NCI-H748 (cell line): ENCODE measurements at regions not wholly inside any gene's neighbourhood (a gene's known extent, or its start where the extent isn't known, plus 50 kb on each side); places are given as distances from the start of the nearest gene placed in this dataset.
A peak's percentile ranks its signal among the peaks of the same experiment; 100 is the strongest.
"Not testable (repeated sequence)": the region's sequence is repeated elsewhere in the genome, so short reads cannot be mapped to it uniquely, and the experiment has no call there.

Source experiments
- DNase-seq: peaks from one replicate; lab custom pipeline; 2025; ENCODE audit not compliant: unreplicated experiment; lab: John Stamatoyannopoulos, UW

GRCh38 chr11:87779276-87780067 lies 395.8 kb downstream of the RAB38 start:
- DNase-seq, result no peak

- DNase-seq, result no peak
Observed at GRCh38 chr11:87778357-87778756, 396.9 kb downstream of the RAB38 start.

GRCh38 chr11:87775036-87775435 lies 400.2 kb downstream of the RAB38 start:
- DNase-seq, result no peak

- no peak for DNase-seq
Observed at GRCh38 chr11:87769661-87770060, 405.6 kb downstream of the RAB38 start.

- no peak for DNase-seq
Observed at GRCh38 chr11:87767615-87768014, 407.6 kb downstream of the RAB38 start.

GRCh38 chr11:87764075-87764474 lies 411.2 kb downstream of the RAB38 start:
- DNase-seq, result not testable (repeated sequence)

GRCh38 chr11:87754685-87755084 lies 420.6 kb downstream of the RAB38 start:
- no peak for DNase-seq

GRCh38 chr11:87753143-87753542 lies 422.1 kb downstream of the RAB38 start:
- DNase-seq, result no peak

- DNase-seq, result peak; percentile 15
Observed at GRCh38 chr11:87743007-87743406, 432.2 kb downstream of the RAB38 start.

GRCh38 chr11:87740968-87741367 lies 434.3 kb downstream of the RAB38 start:
- DNase-seq, result no peak

- no peak for DNase-seq
Observed at GRCh38 chr11:87740451-87740850, 434.8 kb downstream of the RAB38 start.

- DNase-seq, result no peak
Observed at GRCh38 chr11:87739766-87740165, 435.5 kb downstream of the RAB38 start.

GRCh38 chr11:87739261-87739660 lies 436.0 kb downstream of the RAB38 start:
- no peak for DNase-seq

GRCh38 chr11:87736928-87737327 lies 438.3 kb downstream of the RAB38 start:
- DNase-seq, result no peak

GRCh38 chr11:87726506-87726905 lies 448.7 kb downstream of the RAB38 start:
- no peak for DNase-seq

GRCh38 chr11:87724358-87724757 lies 450.9 kb downstream of the RAB38 start:
- DNase-seq, result no peak

- DNase-seq, result no peak
Observed at GRCh38 chr11:87722756-87723565, 452.3 kb downstream of the RAB38 start.

GRCh38 chr11:87719326-87720073 lies 455.7 kb downstream of the RAB38 start:
- DNase-seq, result no peak

GRCh38 chr11:87712802-87713202 lies 462.4 kb downstream of the RAB38 start:
- DNase-seq, result no peak

- no peak for DNase-seq
Observed at GRCh38 chr11:87712391-87712790, 462.9 kb downstream of the RAB38 start.

GRCh38 chr11:87703589-87703988 lies 471.7 kb downstream of the RAB38 start:
- not testable (repeated sequence) for DNase-seq

GRCh38 chr11:87675993-87676392 lies 499.2 kb downstream of the RAB38 start:
- no peak for DNase-seq
